Left renal pelvis (tissue), 4 donors: ENCODE measurements at regions not wholly inside any gene's neighbourhood (a gene's known extent, or its start where the extent isn't known, plus 50 kb on each side); places are given as distances from the start of the nearest gene placed in this dataset.
A peak's percentile ranks its signal among the peaks of the same experiment; 100 is the strongest.

ENCODE experiments used
- DNase-seq, 4 donors: peaks; one replicate each; pipeline ENCODE4 v3.0.0-alpha.2; 2013; ENCODE audit warnings: low read depth in 4 of 4, low spot score in 3 of 4

DNA sequence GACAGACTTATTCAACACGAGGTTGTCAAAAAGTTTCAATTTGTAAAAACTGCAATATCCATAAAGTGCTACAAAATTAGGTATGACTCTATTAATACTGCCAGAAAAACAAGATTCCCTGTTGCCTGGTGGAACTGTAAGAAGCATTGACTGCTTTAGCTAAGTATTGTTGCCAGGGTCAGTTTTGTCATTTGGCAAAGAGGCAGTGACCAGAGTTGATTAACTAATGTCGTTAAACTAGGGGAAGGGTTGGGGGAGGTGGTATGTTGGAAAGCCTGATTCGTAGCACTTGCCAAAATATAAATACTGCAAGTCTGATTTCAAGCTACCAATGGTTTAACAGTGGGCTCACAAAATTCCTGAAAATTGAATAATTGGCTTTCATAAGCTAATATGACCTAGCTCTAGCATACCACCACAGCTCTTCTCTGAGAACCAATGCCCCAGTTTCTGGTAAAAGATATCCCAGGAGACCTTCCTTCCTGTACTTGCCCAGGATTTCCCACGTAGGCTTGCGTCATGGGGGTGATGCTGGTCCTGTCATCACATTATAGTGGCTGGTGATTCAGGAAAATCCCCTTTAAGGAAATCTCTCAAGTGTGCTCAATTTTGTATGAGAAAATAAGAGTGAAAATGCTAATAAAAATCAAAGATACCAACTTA lies 266.4 kb upstream of the TBC1D5 start:
- no peak for DNase-seq

DNA sequence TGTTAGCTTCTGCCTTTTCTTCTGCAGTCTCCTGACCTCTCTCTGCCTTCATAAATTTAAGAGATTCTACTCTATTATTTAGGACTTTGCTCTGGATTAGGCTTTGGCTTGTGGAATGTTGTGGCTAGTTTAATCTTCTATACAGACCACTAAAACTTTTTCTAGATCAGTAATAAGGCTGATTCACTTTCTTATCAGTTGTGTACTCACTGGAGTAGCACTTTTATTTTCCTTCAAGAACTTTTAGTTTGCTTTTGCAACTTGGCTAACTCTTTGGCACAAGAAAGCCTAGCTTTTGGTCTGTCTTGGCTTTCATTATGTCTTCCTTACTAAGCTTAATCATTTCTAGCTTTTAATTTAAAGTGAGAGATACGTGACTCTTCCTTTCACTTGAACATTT lies 265.5 kb upstream of the TBC1D5 start:
- no peak for DNase-seq

DNA sequence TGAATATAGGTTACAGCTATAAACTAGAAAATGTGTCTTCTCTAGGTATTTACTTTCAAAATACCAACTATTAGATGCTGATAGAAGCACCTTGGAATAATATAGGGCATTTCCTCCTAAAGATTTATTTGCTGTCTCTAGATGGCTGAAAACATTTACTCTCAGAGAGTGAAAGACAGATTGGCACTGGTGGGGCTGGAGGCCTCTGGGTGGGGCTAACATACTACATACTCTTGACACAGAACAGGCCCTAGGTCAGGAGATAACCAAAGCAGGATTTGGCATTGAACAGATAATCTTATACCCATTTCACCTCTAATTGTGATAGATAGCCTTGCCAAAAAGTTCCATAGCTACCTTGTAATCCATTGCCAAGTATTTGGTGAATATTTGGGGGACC lies 253.3 kb upstream of the TBC1D5 start:
- DNase-seq: no peak

DNA sequence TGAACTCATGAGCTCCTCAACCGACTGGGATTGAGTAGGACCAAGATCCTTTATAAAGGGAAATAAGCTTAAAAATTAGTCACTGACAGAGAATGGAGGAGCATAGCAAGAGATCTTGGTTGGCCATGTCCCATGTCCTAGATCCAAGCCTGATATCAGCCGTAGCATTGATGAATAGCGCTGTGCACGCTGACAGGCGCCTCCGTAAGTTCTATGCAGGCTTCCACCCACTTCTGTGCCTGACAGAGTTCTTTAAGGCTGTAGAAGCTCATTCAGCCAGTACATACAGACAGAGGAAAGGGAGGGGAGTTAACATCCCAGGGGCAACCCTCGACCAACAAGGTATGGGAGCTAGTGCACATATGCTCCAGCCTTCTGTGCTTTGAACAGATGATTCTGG lies 251.7 kb upstream of the TBC1D5 start:
- no peak for DNase-seq

DNA sequence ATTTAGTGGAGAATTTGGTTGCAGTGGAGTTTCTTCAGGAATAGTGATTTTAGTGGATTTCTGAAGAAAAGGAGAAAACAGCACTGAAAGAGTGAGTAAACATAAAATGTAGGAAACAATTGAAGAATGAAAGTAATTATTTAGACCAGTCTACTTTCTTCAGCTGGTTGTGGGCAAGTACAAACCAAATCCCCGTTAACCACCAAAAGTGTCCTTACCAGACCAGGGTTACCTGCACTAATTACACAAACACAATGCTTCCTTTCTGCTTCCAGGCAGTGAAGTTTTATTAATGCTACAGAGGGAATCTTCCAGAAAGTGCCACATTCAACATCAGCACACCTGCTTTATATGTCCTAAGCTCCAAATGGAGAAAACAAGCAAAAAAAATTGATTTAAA lies 248.0 kb upstream of the TBC1D5 start:
- no peak for DNase-seq

DNA sequence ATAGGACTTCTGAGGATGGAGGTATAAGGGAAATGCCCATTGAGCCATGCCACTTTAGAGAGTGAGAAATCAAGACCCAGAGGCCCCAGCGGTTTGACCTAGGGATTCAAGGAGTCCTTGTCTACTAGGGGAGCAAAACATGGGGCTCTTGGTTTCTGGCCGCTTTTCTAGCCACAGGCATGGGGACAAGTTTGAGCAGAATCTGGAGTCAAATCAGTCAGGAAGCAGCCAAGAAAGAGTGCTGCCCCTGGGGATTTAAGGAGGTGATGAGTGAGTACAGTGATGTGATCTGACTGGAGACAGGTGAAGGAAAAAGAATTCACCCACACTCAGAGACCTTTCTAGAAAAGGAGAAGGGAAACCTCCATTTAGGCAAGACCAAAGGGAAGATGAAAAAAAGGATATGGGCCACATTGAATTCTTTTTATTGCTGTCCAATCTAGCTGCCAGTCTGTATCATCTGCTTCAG lies 244.0 kb upstream of the TBC1D5 start:
- no peak for DNase-seq

DNA sequence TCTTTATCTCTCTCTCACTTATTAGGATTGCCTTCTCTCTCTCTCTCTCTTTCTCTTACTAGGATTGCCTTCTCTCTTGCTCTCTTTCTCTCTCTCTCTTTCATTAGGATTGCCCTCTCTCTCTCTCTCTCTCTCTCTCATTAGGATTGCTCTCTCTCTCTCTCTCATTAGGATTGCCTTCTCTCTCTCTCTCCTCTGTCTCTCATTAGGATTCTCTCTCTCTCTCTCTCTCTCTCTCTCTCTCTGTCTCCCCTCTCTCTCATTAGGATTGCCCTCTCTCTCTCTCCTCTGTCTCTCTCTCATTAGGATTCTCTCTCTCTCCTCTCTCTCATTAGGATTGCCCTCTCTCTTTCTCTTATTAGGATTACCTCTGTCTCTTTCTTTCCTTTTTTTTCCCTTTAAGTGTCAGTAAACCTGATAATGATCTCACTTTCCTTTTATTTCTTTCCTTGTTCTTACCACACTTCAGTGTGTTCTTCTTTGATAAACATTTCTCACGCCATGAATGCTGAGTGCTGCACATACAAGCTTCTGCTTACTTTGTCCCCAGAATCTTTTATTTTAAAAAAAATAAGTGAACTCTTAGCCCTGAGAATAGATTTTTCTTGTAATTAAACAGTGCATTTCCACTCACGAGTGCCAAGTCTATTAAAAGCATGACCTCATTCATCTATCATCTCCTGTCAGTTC lies 243.4 kb upstream of the TBC1D5 start:
- no peak for DNase-seq

DNA sequence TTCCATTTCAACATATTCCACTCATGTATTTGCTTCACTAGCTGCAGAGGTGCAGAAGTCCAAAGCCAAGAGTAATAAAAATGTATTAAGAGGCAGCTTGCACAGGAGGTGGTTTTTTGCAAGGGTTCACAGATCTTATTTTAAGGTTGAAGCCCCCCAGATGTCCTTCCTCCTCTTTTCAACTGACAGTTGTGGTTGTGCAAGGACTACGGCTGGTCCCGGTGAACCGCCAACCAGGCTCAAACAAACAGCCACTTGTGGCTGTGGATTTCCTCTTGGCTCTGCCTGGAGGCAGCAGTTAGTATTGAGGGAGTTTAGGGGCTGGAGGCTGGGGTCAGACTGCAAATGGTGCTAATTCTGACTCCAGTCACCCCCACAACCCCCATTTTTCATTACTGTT lies 240.7 kb upstream of the TBC1D5 start:
- DNase-seq: no peak

DNA sequence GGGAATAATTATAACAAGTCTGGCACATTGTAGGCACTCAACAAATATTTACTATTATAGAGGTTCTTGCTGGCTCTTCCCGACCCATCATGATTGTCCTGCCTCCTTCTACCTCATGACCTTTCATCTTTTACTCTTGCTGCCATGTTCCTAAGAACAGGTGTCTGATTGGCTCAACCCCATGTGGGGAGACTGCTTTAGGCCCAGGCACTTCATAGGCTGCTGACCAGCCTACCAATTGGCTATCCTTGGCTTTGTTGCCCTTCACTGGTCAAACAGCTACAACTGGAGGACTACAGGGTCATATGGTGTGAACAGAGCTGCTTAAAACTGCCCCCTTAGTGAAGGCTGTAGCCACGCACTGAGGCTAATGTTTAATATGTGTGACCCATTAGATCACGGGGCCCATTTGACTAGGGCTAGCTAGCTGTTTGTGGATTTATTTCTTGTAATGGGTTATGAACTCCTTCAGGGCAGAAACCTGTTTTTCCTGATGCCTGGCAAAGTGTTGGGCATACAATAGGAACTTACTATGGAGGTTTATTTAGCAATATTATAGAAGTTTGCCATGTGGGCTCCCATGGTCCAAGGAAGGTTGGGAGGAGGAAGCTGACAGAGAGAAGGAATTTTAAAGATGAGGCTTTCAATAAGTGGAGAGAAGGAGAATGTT lies 239.9 kb upstream of the TBC1D5 start:
- no peak for DNase-seq

DNA sequence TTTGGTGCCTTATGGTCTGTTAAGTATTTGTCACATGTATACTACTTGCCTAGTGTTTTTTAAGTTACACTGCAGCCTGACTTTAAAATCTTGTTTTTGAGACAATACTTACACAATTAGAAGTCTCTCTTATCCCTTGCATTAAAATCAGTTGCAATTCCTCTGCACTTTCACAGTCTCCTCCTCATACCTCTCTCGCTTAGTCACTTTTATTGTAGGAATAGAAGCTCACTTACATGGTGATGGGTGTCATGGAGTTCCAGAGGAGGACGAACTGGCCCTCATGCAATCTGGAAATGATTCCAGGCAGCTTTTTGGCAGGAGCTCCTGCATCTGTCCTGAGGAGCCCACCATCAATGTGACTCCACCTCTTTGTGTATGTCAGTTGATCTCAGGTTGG lies 238.4 kb upstream of the TBC1D5 start:
- no peak for DNase-seq

DNA sequence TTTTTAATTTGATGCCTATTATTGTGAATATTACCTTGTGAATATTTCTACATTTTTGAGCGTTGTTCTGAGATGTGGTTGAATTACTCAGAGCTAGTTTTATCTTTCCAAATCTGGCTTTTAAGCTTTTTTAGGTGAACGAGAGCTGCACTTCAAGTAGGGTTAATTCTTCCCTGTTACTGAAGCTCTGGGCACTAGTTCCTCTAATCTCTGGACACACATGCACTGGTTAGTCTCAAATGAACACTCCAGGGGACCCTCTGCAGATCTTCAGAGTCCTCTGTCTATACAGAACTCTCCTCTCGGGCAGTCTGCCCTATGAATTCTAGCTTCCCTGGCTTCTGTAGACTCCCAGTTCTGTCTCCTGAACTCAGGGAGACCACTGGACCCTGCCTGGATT lies 237.5 kb upstream of the TBC1D5 start:
- no peak for DNase-seq

DNA sequence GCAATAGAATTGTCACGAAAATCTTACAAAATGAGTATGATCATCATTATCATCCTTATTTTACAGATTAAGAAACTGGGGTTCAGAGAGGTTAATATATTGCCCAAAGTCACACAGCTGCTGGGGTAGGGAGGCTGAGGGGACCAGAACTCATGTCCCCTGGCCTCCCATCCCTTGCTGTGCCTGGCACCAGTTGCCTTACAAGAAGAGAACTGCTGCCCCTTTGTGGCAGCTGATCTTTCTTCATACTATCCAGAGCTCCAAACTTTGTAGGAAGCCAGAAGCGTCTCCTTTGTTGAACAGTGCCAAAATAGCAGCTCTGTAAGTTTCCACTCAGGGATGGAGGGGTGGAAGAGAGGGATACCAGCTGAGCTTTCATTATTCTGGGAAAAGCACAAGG lies 236.8 kb upstream of the TBC1D5 start:
- DNase-seq: no peak

DNA sequence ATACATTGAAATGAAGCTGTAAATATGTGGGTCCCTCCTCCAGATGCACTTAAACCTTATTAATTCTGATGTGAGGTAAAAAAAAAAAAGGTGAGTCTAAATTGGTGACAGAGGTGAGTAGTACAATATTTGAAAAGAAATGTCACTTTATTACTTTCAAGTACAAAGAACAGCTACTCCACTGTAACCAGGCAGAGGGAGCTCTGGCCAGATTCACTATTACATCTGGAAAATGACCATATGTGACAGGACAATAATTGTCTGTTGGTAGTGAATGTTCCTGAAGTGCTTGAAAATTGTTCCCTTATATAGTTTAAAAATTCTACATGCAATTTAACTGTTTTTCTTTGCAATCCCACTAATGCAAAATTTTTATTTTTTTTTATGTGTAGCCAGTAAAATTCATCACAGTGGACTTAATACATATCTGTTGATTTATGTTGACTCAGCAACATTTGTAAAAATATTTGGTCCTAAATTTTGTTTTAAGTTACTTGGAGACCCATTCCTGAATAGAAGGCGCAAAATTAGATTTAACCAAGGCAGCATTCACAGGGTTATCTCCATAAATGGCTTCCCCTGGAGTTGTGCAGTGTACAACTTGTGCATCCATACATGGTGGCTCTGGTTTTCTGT lies 231.9 kb upstream of the TBC1D5 start:
- no peak for DNase-seq

DNA sequence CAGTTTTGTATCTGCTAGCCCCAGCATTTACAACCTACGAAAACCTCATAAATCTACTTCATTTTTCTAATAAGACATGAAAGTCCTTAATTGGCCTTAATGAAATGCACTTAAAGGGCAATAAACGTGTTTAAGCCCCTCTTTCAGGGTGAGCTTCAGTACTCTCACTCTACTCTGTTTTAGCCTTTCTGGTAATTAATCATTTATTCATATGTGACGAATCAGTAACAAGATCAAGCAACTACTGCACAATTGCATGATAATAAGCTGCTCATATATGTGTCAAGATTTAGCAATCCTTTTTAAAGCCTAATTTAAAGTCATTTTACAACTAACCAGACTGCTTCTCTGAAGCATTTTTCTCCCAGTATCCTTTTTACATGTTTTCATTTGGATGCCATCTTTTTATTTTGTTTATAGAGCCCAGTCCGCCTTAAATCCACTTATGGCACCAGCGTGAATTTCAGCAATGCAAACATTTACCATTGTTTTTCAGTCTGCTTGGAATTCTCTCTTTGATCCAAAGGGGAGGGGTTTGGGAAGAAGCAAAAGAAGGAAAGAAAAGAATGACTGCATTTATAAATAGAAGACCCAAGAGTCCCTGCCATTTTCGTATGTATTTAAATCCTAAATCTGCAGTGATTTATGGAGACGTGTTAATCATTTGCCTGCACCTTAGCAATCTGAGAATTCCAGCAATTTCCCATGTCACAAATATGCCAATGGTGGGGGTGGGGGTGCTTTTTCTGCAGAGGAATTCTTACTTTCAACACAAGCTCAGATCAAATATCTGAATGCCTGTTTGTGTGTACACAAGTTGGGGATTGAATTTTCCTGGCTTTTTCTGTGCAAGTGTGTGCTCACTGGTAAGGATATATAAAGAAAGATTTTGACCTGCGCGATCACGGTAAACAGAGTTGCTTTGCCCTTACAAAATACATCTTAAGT lies 230.8 kb upstream of the TBC1D5 start:
- DNase-seq: peak in 2 of 4 donors; percentile 18 to 19

DNA sequence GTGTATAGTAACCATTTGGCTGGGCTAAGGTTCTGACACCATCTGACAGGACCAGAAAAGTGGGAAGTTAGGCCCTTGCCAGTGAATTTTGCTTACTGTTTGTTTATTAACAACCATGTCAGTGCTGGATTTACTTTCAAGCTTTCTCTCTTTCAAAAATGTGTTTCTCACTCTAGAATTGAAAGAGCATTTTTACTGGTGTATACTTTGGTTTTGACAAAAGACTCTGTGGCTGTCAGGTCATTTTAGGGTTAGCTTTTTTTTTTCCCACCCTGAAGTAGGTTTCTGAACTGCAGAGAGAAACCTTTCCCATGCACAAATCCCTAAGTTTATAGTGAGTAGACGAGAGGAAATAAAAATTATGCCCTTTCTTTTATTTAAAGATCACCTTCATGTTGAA lies 230.0 kb upstream of the TBC1D5 start:
- no peak for DNase-seq

DNA sequence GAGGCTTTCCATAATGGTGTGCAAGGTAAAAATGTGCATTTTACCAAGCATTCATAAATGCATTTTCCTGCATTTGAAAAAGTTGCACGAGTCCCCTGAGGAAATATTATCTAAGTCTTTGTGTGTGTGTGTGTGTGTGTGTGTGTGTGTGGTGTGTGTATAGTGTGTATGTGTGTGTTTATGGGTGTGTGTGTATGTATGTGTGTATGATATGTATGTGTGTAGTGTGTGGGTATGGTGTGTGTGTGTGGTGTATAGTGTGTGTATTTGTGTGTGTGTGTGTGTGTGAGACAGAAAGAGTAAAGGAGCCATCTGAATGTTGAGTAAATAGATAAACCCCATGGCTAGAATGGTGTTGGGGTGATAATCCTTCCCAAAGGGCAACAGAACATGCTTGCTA lies 229.6 kb upstream of the TBC1D5 start:
- DNase-seq: no peak

DNA sequence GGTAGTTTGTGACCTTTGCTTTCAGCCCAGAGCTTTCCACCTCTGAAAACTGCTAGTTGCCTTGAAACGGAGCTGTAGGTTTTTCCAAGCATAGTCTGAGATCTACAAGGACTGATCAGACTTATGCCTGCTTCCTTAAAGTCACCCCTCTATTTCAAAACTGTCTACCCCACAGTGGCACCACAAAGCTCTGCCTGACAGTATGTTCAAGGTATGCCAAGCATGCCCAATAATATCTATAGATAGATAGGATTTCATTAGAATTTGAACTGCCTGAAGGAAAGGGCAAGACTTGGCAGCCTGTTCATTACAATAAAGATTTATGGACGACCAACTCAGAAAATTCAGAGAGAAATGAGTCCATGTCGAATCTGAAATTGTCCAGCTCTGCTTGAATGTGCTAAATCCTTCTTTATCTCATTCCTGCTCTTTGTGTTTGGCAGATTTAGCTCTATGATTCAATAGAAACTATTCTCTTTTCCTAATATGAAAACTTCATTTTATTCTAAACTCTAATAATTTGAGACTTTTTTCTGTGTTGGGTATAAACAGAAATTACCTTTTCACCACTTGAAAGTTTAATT lies 227.6 kb upstream of the TBC1D5 start:
- no peak for DNase-seq

DNA sequence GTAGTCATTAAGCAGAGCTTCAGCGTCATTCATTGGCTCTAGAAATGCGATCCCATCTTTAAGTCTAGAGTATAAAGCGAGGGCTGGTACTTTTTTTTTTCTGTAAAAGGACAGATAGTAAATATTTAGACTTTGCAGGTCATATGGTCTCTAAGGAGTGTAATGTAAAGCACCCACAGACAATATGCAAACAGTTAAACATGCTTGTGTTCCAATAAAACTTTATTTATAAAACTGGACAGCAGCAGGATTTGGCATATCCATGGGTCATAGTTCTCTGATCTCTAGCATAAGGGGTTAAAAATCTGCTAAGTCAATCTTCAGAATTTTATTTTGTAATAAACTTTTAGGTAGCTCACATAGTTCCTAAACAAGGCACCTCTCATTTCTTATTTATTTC lies 226.8 kb upstream of the TBC1D5 start:
- no peak for DNase-seq

DNA sequence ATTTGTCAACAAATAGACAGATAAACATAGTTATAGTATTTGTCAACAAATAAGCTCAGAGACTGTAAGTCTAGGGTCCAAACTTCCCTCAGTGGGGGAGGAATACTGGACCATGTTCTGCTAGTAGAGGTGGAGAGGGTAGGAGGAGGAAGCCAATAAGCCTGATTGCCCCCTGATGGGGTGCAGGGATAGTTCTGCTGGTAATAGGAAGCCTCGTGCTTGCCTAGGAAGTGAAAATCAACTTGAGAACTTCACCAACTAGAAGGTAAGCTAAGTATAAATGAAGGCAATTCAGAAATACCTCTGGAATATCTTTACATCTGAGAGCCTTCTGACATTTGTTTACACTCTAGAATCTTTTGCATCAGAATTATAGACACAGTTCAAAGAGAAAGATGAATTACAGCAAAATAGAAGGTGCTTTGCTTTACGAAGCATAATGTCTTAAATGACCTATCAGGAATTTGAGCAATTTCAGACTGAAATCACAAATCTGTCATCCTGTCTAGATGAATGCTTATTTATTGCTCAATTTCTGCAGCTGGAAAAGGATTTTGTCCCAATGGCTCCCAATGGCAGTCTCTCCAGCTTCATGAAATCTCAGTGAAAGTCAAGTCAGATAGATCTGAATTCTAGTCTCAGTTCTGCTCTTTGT lies 225.6 kb upstream of the TBC1D5 start:
- DNase-seq: no peak

DNA sequence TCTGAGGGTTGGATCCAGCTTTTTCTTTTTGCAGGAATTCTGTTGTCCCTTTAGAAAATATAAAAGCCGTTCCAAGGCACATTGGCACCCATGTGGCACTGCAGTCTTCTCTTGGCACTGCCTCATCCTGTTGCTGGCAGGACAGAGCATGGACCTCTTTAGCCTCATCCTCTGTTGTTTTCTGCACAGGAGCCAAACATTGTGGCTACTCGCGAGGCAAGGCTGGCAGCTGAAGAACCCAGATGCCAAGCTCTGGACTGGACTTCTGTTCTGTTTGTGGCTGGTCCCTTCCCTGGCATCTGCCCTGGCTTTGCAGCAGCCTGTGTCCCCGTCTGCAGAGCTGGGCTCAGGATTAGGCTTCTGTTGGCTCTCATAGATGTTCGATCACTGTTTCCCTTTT lies 224.7 kb upstream of the TBC1D5 start:
- no peak for DNase-seq
